ENCODE measurements at regions not wholly inside any gene's neighbourhood (a gene's known extent, or its start where the extent isn't known, plus 50 kb on each side); places are given as distances from the start of the nearest gene placed in this dataset.
"Not testable (repeated sequence)": the region's sequence is repeated elsewhere in the genome, so short reads cannot be mapped to it uniquely, and the experiment has no call there.

DNA sequence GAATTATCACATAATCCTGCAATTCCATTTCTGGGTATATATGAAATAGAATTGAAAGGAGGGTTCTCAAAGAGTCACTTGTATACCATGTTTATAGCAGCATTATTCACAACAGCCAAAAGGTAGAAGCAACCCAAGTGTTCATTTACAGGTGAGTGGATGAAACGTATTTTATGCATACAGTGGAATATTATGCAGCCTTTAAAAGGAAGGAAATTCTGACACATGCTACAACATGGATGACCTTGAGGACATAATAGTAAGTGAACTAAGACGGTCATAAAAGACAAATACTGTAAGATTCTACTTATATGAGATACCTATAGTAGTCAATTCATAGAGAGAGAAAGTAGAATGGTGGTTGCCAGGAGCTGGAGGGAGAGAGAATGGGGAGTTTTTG, 110.8 kb upstream of the LIPC start:
- TF ChIP-seq, protein P1, sequence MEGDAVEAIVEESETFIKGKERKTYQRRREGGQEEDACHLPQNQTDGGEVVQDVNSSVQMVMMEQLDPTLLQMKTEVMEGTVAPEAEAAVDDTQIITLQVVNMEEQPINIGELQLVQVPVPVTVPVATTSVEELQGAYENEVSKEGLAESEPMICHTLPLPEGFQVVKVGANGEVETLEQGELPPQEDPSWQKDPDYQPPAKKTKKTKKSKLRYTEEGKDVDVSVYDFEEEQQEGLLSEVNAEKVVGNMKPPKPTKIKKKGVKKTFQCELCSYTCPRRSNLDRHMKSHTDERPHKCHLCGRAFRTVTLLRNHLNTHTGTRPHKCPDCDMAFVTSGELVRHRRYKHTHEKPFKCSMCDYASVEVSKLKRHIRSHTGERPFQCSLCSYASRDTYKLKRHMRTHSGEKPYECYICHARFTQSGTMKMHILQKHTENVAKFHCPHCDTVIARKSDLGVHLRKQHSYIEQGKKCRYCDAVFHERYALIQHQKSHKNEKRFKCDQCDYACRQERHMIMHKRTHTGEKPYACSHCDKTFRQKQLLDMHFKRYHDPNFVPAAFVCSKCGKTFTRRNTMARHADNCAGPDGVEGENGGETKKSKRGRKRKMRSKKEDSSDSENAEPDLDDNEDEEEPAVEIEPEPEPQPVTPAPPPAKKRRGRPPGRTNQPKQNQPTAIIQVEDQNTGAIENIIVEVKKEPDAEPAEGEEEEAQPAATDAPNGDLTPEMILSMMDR (IDR thresholded peaks at IDR 0.05; ENCODE audit: unreplicated experiment): no peak
- H3K27me3 Mint-ChIP-seq (ENCODE audit: insufficient read depth, unreplicated experiment): no peaks in the 10 kb centered on the region
- DNase-seq (ENCODE audit: unreplicated experiment): no peak
- no peaks in the 10 kb centered on the region for H3K36me3 Mint-ChIP-seq (ENCODE audit: insufficient read depth, unreplicated experiment)
- no peaks in the 10 kb centered on the region for H3K9me3 Mint-ChIP-seq (ENCODE audit: unreplicated experiment)
- no TSS peak for BruUV-seq (replicated peaks)
- intact Hi-C loops (cut with micrococcal nuclease): no loop called here
- no peaks in the 10 kb centered on the region for H3K4me1 Mint-ChIP-seq (ENCODE audit: insufficient read depth, unreplicated experiment)
- no peak overlapping the region for H3K4me3 Mint-ChIP-seq (ENCODE audit: unreplicated experiment)
- H3K27ac Mint-ChIP-seq (ENCODE audit: low read depth, unreplicated experiment): no peak overlapping the region
- ChIA-PET CTCF (interaction anchor here (0.7 kb wide), 2 partner anchors 47 to 423 kb away, joined by 3 read pairs; no protein-coding TSS in a partner anchor), POLR2A (no interaction called here)

DNA sequence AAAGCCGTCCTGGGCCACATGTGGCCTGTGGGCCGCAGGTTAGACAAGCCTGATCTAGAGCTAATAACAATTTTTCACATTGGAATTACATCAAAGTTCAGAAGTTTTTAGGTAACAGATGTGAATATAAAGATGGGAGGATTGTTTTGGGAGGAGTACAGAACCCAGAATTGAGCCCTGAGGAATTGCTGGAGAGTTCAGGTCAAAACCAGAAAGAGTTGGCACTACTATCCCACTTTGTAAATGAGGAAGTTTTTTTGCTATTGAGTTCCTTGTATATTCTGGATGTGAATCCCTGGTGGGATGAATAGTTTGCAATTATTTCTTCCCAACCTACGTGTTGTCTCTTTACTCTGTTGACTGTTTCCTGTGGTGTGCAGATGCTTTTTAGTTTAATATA, 109.5 kb upstream of the LIPC start:
- intact Hi-C loops (cut with micrococcal nuclease): no loop called here
- Mint-ChIP-seq H3K4me1 (ENCODE audit: insufficient read depth, unreplicated experiment) (no peaks in the 10 kb centered on the region), H3K27ac (ENCODE audit: low read depth, unreplicated experiment) (no peak overlapping the region), H3K27me3 (ENCODE audit: insufficient read depth, unreplicated experiment) (no peaks in the 10 kb centered on the region), H3K4me3 (ENCODE audit: unreplicated experiment) (no peak overlapping the region), H3K9me3 (ENCODE audit: unreplicated experiment) (no peaks in the 10 kb centered on the region), H3K36me3 (ENCODE audit: insufficient read depth, unreplicated experiment) (no peaks in the 10 kb centered on the region)
- TF ChIP-seq, protein P1 (IDR thresholded peaks at IDR 0.05; ENCODE audit: unreplicated experiment): no peak
- ChIA-PET POLR2A (no interaction called here), CTCF (interaction anchor here (0.8 kb wide), 1 partner anchor 9 kb away, joined by 3 read pairs; no protein-coding TSS in a partner anchor)
- no peak for DNase-seq (ENCODE audit: unreplicated experiment)
- no TSS peak for BruUV-seq (replicated peaks)

DNA sequence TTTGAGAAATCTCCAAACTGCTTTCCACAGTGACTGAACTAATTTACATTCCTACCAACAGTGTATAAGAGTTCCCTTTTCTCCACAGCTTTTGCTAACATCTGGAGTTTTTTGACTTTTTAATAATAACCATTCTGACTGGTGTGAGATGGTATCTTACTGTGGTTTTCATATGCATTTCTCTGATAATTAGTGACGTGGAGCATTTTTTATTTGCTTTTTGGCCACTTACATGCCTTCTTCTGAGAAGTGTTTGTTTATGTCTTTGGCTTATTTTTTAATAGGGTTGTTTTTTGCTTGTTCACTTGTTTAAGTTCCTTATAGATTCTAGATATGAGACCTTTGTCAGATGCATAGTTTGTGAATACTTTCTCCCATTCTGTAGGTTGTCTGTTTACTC, 108.5 kb upstream of the LIPC start:
- H3K4me3 Mint-ChIP-seq (ENCODE audit: unreplicated experiment); CTCF ChIA-PET; BruUV-seq (replicated peaks); DNase-seq (ENCODE audit: unreplicated experiment); POLR2A ChIA-PET; H3K27ac Mint-ChIP-seq (ENCODE audit: low read depth, unreplicated experiment); H3K9me3 Mint-ChIP-seq (ENCODE audit: unreplicated experiment); H3K36me3 Mint-ChIP-seq (ENCODE audit: insufficient read depth, unreplicated experiment); H3K27me3 Mint-ChIP-seq (ENCODE audit: insufficient read depth, unreplicated experiment); intact Hi-C loops (cut with micrococcal nuclease); H3K4me1 Mint-ChIP-seq (ENCODE audit: insufficient read depth, unreplicated experiment): not testable (repeated sequence)

DNA sequence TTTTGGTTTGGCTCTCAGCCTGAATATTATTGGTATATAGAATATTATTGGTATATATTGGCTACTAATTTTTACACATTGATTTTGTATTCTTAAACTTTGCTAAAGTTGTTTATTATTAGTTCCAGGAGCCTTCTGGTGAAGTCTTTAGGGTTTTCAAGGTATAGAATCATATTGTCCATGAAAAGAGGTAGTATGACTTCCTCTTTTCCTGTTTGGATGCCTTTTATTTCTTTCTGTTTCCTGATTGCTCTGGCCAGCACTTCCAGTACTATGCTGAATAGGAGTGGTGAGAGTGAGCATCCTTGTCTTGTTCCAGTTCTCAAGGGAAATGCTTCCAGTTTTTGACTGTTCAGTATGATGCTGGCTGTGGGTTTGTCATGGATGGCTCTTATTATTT, 107.3 kb upstream of the LIPC start:
- no peaks in the 10 kb centered on the region for H3K4me1 Mint-ChIP-seq (ENCODE audit: insufficient read depth, unreplicated experiment)
- H3K36me3 Mint-ChIP-seq (ENCODE audit: insufficient read depth, unreplicated experiment): no peaks in the 10 kb centered on the region
- POLR2A ChIA-PET: no interaction called here
- TF ChIP-seq, protein P1 (IDR thresholded peaks at IDR 0.05; ENCODE audit: unreplicated experiment): no peak
- intact Hi-C loops (cut with micrococcal nuclease): no loop called here
- DNase-seq (ENCODE audit: unreplicated experiment): no peak
- no TSS peak for BruUV-seq (replicated peaks)
- no peaks in the 10 kb centered on the region for H3K27me3 Mint-ChIP-seq (ENCODE audit: insufficient read depth, unreplicated experiment)
- H3K4me3 Mint-ChIP-seq (ENCODE audit: unreplicated experiment): no peak overlapping the region
- CTCF ChIA-PET: interaction anchor here (0.6 to 0.9 kb wide), 2 partner anchors 10 to 1205 kb away, joined by 3 read pairs; no protein-coding TSS in a partner anchor
- no peaks in the 10 kb centered on the region for H3K9me3 Mint-ChIP-seq (ENCODE audit: unreplicated experiment)
- H3K27ac Mint-ChIP-seq (ENCODE audit: low read depth, unreplicated experiment): no peak overlapping the region

DNA sequence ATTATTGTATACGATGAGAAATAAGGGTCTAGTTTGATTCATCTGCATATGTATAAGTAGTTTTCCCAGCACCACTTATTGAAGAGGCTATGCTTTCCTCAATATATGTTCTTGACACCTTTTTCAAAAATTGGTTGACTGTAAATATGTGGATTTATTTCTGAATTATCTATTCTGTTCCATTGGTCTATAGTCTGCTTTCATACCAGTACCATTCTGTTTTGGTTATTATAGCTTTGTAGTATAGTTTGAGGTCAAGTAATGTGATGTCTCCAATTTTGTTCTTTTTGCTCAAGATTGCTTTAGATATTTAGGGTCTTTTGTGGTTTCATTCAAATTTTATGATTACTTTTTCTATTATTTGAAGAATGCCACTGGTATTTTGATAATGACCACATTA, 103.8 kb upstream of the LIPC start:
- TF ChIP-seq, protein P1 (IDR thresholded peaks at IDR 0.05; ENCODE audit: unreplicated experiment): no peak
- H3K4me1 Mint-ChIP-seq (ENCODE audit: insufficient read depth, unreplicated experiment): peaks cover 29% of the 10 kb centered on the region
- H3K27me3 Mint-ChIP-seq (ENCODE audit: insufficient read depth, unreplicated experiment): no peaks in the 10 kb centered on the region
- H3K27ac Mint-ChIP-seq (ENCODE audit: low read depth, unreplicated experiment): no peak overlapping the region
- no peak for DNase-seq (ENCODE audit: unreplicated experiment)
- H3K9me3 Mint-ChIP-seq (ENCODE audit: unreplicated experiment): no peaks in the 10 kb centered on the region
- intact Hi-C loops (cut with micrococcal nuclease): no loop called here
- no peaks in the 10 kb centered on the region for H3K36me3 Mint-ChIP-seq (ENCODE audit: insufficient read depth, unreplicated experiment)
- BruUV-seq (replicated peaks): no TSS peak
- ChIA-PET POLR2A (no interaction called here), CTCF (no interaction called here)
- H3K4me3 Mint-ChIP-seq (ENCODE audit: unreplicated experiment): no peak overlapping the region
